22Rv1 (cell line): ENCODE measurements at regions not wholly inside any gene's neighbourhood (a gene's known extent, or its start where the extent isn't known, plus 50 kb on each side); places are given as distances from the start of the nearest gene placed in this dataset.

ENCODE experiments used
- H3K27ac ChIP-seq: fragments of 450-650 bp; 2 replicates; pipeline ENCODE4 v1.5.1; 2017
- ZFX ChIP-seq: fragments of 450-650 bp; IDR thresholded peaks from 2 replicates; pipeline ENCODE4 v1.6.1; 2017; ENCODE audit warnings: antibody characterized with exemption, borderline replicate concordance
- TF ChIP-seq, protein P1 (sequence below): fragments of 450-650 bp; IDR thresholded peaks from 2 replicates; pipeline ENCODE4 v1.5.1; 2017; ENCODE audit warnings: mild to moderate bottlenecking

DNA sequence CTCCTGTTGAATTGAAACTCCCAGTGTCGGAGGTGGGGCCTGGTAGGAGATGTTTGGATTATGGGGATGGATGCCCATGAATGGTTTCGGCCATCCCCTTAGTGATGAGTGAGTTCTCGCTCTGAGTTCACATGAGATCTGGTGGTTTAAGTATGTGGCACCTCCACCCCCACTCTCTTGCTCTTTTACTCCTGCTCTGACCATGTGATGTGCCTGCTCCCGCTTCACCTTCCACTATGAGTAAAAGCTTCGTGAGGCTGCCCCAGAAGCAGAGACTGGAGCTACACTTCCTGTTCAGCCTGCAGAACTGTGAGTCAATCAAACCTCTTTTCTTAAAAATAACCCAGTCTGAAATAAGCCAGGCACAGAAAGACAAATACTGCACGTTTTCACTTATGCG lies 512.4 kb downstream of the HS3ST4 start:
- TF ChIP-seq ZFX = no peak
- TF ChIP-seq, protein P1, sequence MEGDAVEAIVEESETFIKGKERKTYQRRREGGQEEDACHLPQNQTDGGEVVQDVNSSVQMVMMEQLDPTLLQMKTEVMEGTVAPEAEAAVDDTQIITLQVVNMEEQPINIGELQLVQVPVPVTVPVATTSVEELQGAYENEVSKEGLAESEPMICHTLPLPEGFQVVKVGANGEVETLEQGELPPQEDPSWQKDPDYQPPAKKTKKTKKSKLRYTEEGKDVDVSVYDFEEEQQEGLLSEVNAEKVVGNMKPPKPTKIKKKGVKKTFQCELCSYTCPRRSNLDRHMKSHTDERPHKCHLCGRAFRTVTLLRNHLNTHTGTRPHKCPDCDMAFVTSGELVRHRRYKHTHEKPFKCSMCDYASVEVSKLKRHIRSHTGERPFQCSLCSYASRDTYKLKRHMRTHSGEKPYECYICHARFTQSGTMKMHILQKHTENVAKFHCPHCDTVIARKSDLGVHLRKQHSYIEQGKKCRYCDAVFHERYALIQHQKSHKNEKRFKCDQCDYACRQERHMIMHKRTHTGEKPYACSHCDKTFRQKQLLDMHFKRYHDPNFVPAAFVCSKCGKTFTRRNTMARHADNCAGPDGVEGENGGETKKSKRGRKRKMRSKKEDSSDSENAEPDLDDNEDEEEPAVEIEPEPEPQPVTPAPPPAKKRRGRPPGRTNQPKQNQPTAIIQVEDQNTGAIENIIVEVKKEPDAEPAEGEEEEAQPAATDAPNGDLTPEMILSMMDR = no peak
- no peak overlapping the region for H3K27ac ChIP-seq

DNA sequence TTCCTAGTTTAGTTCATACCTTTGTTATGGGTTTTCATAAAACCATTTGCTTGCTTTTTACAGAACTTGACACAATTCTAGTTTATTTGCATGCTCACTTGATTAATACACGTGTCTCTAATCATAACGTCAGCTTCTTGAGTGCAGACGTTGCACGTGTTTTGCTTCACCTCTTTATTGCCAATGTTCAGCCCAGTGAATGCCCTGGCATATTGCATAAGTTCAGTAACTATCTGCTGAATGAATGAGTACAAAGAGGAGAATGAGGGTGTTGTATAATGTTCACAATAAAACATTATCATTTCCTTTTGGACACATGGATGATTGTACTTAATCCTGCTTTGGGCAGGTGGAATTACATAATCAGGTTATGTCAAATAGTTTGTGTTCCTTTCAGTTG lies 519.8 kb downstream of the HS3ST4 start:
- no peak for TF ChIP-seq ZFX
- TF ChIP-seq, protein P1 = no peak
- H3K27ac ChIP-seq = no peak overlapping the region

DNA sequence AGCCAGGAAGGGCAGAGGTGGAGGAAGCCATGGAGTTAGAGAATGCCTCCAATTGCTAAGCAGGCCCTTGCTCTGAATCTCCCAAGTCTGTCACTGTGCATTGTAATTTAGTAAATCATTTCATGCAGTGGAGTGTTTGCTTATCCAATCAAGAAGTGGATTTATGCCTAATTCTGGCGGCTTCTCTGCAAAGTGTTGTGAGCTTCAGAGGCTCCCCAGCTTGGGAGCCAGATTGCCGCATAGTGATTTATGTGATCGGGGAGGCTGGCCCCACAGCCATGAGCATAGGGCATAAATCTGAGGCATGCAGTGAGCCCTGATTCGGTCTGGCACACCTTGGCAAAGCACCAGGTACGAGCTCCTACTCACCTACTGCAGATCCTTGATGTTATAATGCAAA lies 520.8 kb downstream of the HS3ST4 start:
- H3K27ac ChIP-seq = no peak overlapping the region
- TF ChIP-seq, protein P1 = no peak
- TF ChIP-seq ZFX = no peak

DNA sequence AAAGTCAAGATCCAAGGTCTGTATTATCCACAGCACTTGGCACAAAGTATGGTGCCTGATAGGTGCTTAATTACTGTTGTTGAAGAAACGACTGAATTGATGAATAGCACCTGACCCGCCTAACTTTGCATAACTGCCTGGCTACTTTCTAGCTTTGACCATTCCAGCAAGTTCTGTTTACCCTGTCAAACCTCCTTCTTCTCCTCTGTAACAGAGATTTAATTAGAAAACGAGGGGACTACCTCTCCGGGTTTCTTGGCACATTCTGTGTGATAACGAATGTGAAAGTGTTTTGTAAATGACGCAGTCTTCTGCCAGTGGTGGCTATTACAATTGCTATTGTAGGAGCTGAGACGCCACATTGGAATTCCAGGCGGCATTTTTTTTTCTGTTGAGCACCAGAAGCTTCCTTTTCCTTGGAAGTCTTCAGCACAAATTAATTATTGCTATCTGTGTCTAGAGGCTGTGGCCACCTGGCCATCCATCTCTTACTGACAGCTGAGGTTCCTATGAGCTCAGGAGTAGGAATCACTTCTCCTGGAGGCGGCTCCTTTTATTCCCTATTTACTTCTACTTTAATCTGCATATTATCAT lies 522.9 kb downstream of the HS3ST4 start:
- no peak for TF ChIP-seq ZFX
- TF ChIP-seq, protein P1 = no peak
- no peak overlapping the region for H3K27ac ChIP-seq

DNA sequence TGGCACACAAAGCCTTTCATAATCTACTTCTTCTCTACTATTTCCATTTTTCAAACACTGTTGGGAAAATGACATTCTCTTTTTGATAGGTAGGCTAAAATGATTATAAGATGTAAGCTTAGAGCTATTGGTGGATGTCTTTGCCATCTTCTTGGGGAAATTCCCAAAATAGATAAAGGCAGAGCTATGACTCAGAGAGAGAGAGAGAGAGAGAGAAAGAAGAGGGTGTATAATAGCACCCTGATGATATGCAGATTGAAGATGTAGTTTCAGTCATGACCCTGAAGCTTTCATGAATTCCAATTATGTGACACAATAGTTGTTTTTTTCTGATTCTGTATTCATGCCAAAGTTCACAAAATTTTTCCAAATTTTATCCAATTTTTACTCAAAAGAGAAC lies 529.1 kb downstream of the HS3ST4 start:
- TF ChIP-seq, protein P1 = no peak
- TF ChIP-seq ZFX = no peak
- H3K27ac ChIP-seq = no peak overlapping the region

DNA sequence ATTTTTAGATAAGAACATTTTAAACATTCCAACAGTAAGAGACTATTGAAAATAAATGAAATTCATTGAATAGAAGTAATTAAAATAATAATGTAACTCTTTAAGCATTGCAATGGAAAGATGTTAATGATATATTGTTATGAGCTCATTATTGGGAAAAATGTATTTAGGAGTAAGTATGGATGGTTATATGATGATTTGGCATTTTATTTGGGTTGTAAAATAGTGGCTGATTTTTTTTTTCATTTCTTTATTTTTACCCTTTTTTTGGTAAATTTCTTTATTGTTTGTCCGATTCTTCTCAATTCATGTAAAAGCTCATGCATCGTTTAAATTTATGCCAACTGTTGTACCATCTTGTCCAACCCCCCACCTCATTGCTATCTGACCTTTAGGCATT lies 539.9 kb downstream of the HS3ST4 start:
- no peak overlapping the region for H3K27ac ChIP-seq
- no peak for TF ChIP-seq ZFX
- TF ChIP-seq, protein P1 = no peak

DNA sequence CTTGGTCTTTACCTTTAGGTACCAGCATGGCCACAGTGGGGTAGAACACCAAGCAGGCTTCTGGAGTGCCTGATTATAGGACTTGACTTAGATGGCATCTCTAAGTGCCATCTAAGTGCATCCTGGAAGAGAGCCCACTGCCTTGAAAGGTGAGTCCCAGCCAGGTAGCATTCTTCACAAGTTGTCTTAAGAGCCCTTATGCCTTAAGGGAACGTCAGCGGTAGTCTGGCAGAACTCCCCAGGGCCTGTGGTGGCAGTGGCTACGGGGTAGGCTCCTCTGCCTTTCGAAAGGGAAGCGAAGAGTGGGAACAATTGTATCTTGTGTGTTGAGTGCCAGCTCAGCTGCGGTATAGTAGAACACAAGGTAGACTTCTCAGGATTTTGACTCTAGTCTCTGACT lies 549.0 kb downstream of the HS3ST4 start:
- TF ChIP-seq, protein P1 = no peak
- TF ChIP-seq ZFX = no peak
- H3K27ac ChIP-seq = no peak overlapping the region
